ENCODE measurements at regions not wholly inside any gene's neighbourhood (a gene's known extent, or its start where the extent isn't known, plus 50 kb on each side); places are given as distances from the start of the nearest gene placed in this dataset.

- no peak overlapping the region for H3K4me3 ChIP-seq (ENCODE audit: low read depth, low read length)
- peak; percentile 2 for DNase-seq (ENCODE audit: low read depth)
- no peak for TF ChIP-seq CTCF (IDR thresholded peaks at IDR 0.05; ENCODE audit: insufficient read depth, low read depth, low read length)
Measured at GRCh38 chr4:11106759-11107158, 321.9 kb downstream of the HS3ST1 start.

GRCh38 chr4:11106190-11106589 is 322.5 kb downstream of the HS3ST1 start:
- DNase-seq (ENCODE audit: low read depth): no peak
- TF ChIP-seq CTCF (IDR thresholded peaks at IDR 0.05; ENCODE audit: insufficient read depth, low read depth, low read length): no peak
- H3K4me3 ChIP-seq (ENCODE audit: low read depth, low read length): no peak overlapping the region

GRCh38 chr4:11105715-11106114 is 323.0 kb downstream of the HS3ST1 start:
- H3K4me3 ChIP-seq (ENCODE audit: low read depth, low read length): no peak overlapping the region
- no peak for TF ChIP-seq CTCF (IDR thresholded peaks at IDR 0.05; ENCODE audit: insufficient read depth, low read depth, low read length)
- DNase-seq (ENCODE audit: low read depth): no peak

- no peak for DNase-seq (ENCODE audit: low read depth)
- H3K4me3 ChIP-seq (ENCODE audit: low read depth, low read length): no peak overlapping the region
- TF ChIP-seq CTCF (IDR thresholded peaks at IDR 0.05; ENCODE audit: insufficient read depth, low read depth, low read length): no peak
Measured at GRCh38 chr4:11098461-11098860, 330.2 kb downstream of the HS3ST1 start.

GRCh38 chr4:11097725-11098124 is 331.0 kb downstream of the HS3ST1 start:
- no peak for TF ChIP-seq CTCF (IDR thresholded peaks at IDR 0.05; ENCODE audit: insufficient read depth, low read depth, low read length)

GRCh38 chr4:11081006-11081405 is 347.7 kb downstream of the HS3ST1 start:
- TF ChIP-seq CTCF (IDR thresholded peaks at IDR 0.05; ENCODE audit: insufficient read depth, low read depth, low read length): no peak
- no peak for DNase-seq (ENCODE audit: low read depth)
- no peak overlapping the region for H3K4me3 ChIP-seq (ENCODE audit: low read depth, low read length)

More at GRCh38 chr4:11097725-11098124, 331.0 kb downstream of the HS3ST1 start:
- no peak overlapping the region for H3K4me3 ChIP-seq (ENCODE audit: low read depth, low read length)
- DNase-seq (ENCODE audit: low read depth): no peak

GRCh38 chr4:11079171-11079570 is 349.5 kb downstream of the HS3ST1 start:
- TF ChIP-seq CTCF (IDR thresholded peaks at IDR 0.05; ENCODE audit: insufficient read depth, low read depth, low read length): no peak
- no peak for DNase-seq (ENCODE audit: low read depth)
- H3K4me3 ChIP-seq (ENCODE audit: low read depth, low read length): no peak overlapping the region
